ENCODE measurements at regions not wholly inside any gene's neighbourhood (a gene's known extent, or its start where the extent isn't known, plus 50 kb on each side); places are given as distances from the start of the nearest gene placed in this dataset.
"Not testable (repeated sequence)": the region's sequence is repeated elsewhere in the genome, so short reads cannot be mapped to it uniquely, and the experiment has no call there.

- TF ChIP-seq SUZ12 (IDR thresholded peaks at IDR 0.05; ENCODE audit: extremely low read depth, insufficient read depth, insufficient read length) (no peak), YY1 (IDR thresholded peaks at IDR 0.05; ENCODE audit: insufficient read depth, insufficient read length) (no peak), ZNF274 (IDR thresholded peaks at IDR 0.05; ENCODE audit: low read depth, low read length) (no peak)
- DNase-seq (ENCODE audit: low read depth, low spot score), result no peak
- Histone ChIP-seq H3K4me3 (ENCODE audit: insufficient read length, low read depth) (no peak overlapping the region), H3K36me3 (ENCODE audit: insufficient read depth, insufficient read length, low read length) (no peaks in the 10 kb centered on the region), H3K27me3 (ENCODE audit: insufficient read depth, insufficient read length) (no peaks in the 10 kb centered on the region), H3K4me1 (ENCODE audit: insufficient read depth, insufficient read length) (no peaks in the 10 kb centered on the region), H3K9ac (ENCODE audit: insufficient read length, low read depth) (no peak overlapping the region), H3K9me3 (ENCODE audit: insufficient read depth, low read length) (peaks cover 10% of the 10 kb centered on the region; the same call in 1 of the 2 replicates)
Observed at GRCh38 chr7:21330462-21331178, 97.3 kb upstream of the SP4 start.

- Histone ChIP-seq H3K36me3 (ENCODE audit: insufficient read depth, insufficient read length, low read length) (no peaks in the 10 kb centered on the region), H3K9me3 (ENCODE audit: insufficient read depth, low read length) (no peaks in the 10 kb centered on the region; the same call in 1 of the 2 replicates), H3K9ac (ENCODE audit: insufficient read length, low read depth) (no peak overlapping the region), H3K4me3 (ENCODE audit: insufficient read length, low read depth) (no peak overlapping the region), H3K27me3 (ENCODE audit: insufficient read depth, insufficient read length) (no peaks in the 10 kb centered on the region), H3K4me1 (ENCODE audit: insufficient read depth, insufficient read length) (no peaks in the 10 kb centered on the region)
- DNase-seq (ENCODE audit: low read depth, low spot score), result no peak
- no peak for TF ChIP-seq SUZ12 (IDR thresholded peaks at IDR 0.05; ENCODE audit: extremely low read depth, insufficient read depth, insufficient read length)
- TF ChIP-seq ZNF274 (IDR thresholded peaks at IDR 0.05; ENCODE audit: low read depth, low read length), result no peak
Observed at GRCh38 chr7:21334906-21335305, 93.0 kb upstream of the SP4 start.

- no peaks in the 10 kb centered on the region for H3K36me3 ChIP-seq (ENCODE audit: insufficient read depth, insufficient read length, low read length)
- TF ChIP-seq YY1 (IDR thresholded peaks at IDR 0.05; ENCODE audit: insufficient read depth, insufficient read length) (no peak), ZNF274 (IDR thresholded peaks at IDR 0.05; ENCODE audit: low read depth, low read length) (no peak), SUZ12 (IDR thresholded peaks at IDR 0.05; ENCODE audit: extremely low read depth, insufficient read depth, insufficient read length) (no peak)
- no peaks in the 10 kb centered on the region for H3K4me1 ChIP-seq (ENCODE audit: insufficient read depth, insufficient read length)
- no peak overlapping the region for H3K9ac ChIP-seq (ENCODE audit: insufficient read length, low read depth)
- DNase-seq (ENCODE audit: low read depth, low spot score), result no peak
- H3K9me3 ChIP-seq (ENCODE audit: insufficient read depth, low read length), result no peaks in the 10 kb centered on the region
- no peak overlapping the region for H3K4me3 ChIP-seq (ENCODE audit: insufficient read length, low read depth)
- no peaks in the 10 kb centered on the region for H3K27me3 ChIP-seq (ENCODE audit: insufficient read depth, insufficient read length)
Observed at GRCh38 chr7:21336743-21337142, 91.1 kb upstream of the SP4 start.

- H3K4me1 ChIP-seq (ENCODE audit: insufficient read depth, insufficient read length), result no peaks in the 10 kb centered on the region
- H3K9me3 ChIP-seq (ENCODE audit: insufficient read depth, low read length), result no peaks in the 10 kb centered on the region
- no peak overlapping the region for H3K4me3 ChIP-seq (ENCODE audit: insufficient read length, low read depth)
- no peaks in the 10 kb centered on the region for H3K27me3 ChIP-seq (ENCODE audit: insufficient read depth, insufficient read length)
- no peaks in the 10 kb centered on the region for H3K36me3 ChIP-seq (ENCODE audit: insufficient read depth, insufficient read length, low read length)
- no peak for DNase-seq (ENCODE audit: low read depth, low spot score)
- TF ChIP-seq YY1 (IDR thresholded peaks at IDR 0.05; ENCODE audit: insufficient read depth, insufficient read length) (no peak), SUZ12 (IDR thresholded peaks at IDR 0.05; ENCODE audit: extremely low read depth, insufficient read depth, insufficient read length) (no peak), ZNF274 (IDR thresholded peaks at IDR 0.05; ENCODE audit: low read depth, low read length) (no peak)
- H3K9ac ChIP-seq (ENCODE audit: insufficient read length, low read depth), result no peak overlapping the region
Observed at GRCh38 chr7:21338728-21339164, 89.1 kb upstream of the SP4 start.

GRCh38 chr7:21344900-21345299 is 83.0 kb upstream of the SP4 start:
- H3K36me3 ChIP-seq (ENCODE audit: insufficient read depth, insufficient read length, low read length); H3K27me3 ChIP-seq (ENCODE audit: insufficient read depth, insufficient read length); H3K9me3 ChIP-seq (ENCODE audit: insufficient read depth, low read length); H3K9ac ChIP-seq (ENCODE audit: insufficient read length, low read depth); DNase-seq (ENCODE audit: low read depth, low spot score); H3K4me3 ChIP-seq (ENCODE audit: insufficient read length, low read depth); H3K4me1 ChIP-seq (ENCODE audit: insufficient read depth, insufficient read length): not testable (repeated sequence)

GRCh38 chr7:21345361-21345760 is 82.5 kb upstream of the SP4 start:
- Histone ChIP-seq H3K9me3 (ENCODE audit: insufficient read depth, low read length) (no peaks in the 10 kb centered on the region), H3K4me1 (ENCODE audit: insufficient read depth, insufficient read length) (peaks cover 4% of the 10 kb centered on the region), H3K9ac (ENCODE audit: insufficient read length, low read depth) (no peak overlapping the region), H3K36me3 (ENCODE audit: insufficient read depth, insufficient read length, low read length) (no peaks in the 10 kb centered on the region), H3K4me3 (ENCODE audit: insufficient read length, low read depth) (no peak overlapping the region), H3K27me3 (ENCODE audit: insufficient read depth, insufficient read length) (no peaks in the 10 kb centered on the region)
- no peak for DNase-seq (ENCODE audit: low read depth, low spot score)
- TF ChIP-seq ZNF274 (IDR thresholded peaks at IDR 0.05; ENCODE audit: low read depth, low read length) (no peak), YY1 (IDR thresholded peaks at IDR 0.05; ENCODE audit: insufficient read depth, insufficient read length) (no peak), SUZ12 (IDR thresholded peaks at IDR 0.05; ENCODE audit: extremely low read depth, insufficient read depth, insufficient read length) (no peak)

GRCh38 chr7:21346297-21346696 is 81.6 kb upstream of the SP4 start:
- Histone ChIP-seq H3K4me1 (ENCODE audit: insufficient read depth, insufficient read length) (peaks cover 4% of the 10 kb centered on the region), H3K27me3 (ENCODE audit: insufficient read depth, insufficient read length) (no peaks in the 10 kb centered on the region), H3K36me3 (ENCODE audit: insufficient read depth, insufficient read length, low read length) (no peaks in the 10 kb centered on the region), H3K9me3 (ENCODE audit: insufficient read depth, low read length) (no peaks in the 10 kb centered on the region), H3K9ac (ENCODE audit: insufficient read length, low read depth) (no peak overlapping the region), H3K4me3 (ENCODE audit: insufficient read length, low read depth) (no peak overlapping the region)
- TF ChIP-seq ZNF274 (IDR thresholded peaks at IDR 0.05; ENCODE audit: low read depth, low read length), result no peak
- TF ChIP-seq YY1 (IDR thresholded peaks at IDR 0.05; ENCODE audit: insufficient read depth, insufficient read length), result no peak
- TF ChIP-seq SUZ12 (IDR thresholded peaks at IDR 0.05; ENCODE audit: extremely low read depth, insufficient read depth, insufficient read length), result no peak
- no peak for DNase-seq (ENCODE audit: low read depth, low spot score)
